H1 (cell line): ENCODE measurements at regions not wholly inside any gene's neighbourhood (a gene's known extent, or its start where the extent isn't known, plus 50 kb on each side); places are given as distances from the start of the nearest gene placed in this dataset.

Source experiments
- CTCF ChIA-PET: fragments of 300-600 bp; sonication (Branson Sonifier 250); formaldehyde crosslinking; loops from one replicate; lab custom pipeline; 2021; ENCODE audit not compliant: partially characterized antibody; lab: Charles Lee
- POLR2A ChIA-PET: fragments of 300-600 bp; sonication (Branson Sonifier 250); formaldehyde crosslinking; loops from one replicate; lab custom pipeline; 2021; ENCODE audit warnings: inconsistent platforms; ENCODE audit not compliant: partially characterized antibody; lab: Charles Lee
- DNase-seq, 2 experiments: peaks; one replicate each; pipeline versions ENCODE4 v3.0.0 to v3.0.0-alpha.2; 2010 to 2022; ENCODE audit warnings: low spot score in 2 of 2, low read depth in 1 of 2, mixed read lengths in 1 of 2
- FAIRE-seq: peaks from 2 replicates; lab custom pipeline; 2011; peaks lifted over from hg19 to GRCh38; lab: Jason Lieb, UNC
- H2AFZ ChIP-seq: 2 replicates; pipeline ENCODE4 v1.8.1; 2012; ENCODE audit warnings: low read length, inconsistent platforms
- H2AK5ac ChIP-seq: 2 replicates; pipeline ENCODE4 v1.6.1; 2013; ENCODE audit warnings: low read depth, low read length
- H2BK120ac ChIP-seq: replicated peaks from 2 replicates; pipeline ENCODE3; 2013; ENCODE audit warnings: low read depth, low read length, inconsistent platforms
- H2BK12ac ChIP-seq: 2 replicates; pipeline ENCODE4 v1.6.1; 2013; ENCODE audit warnings: low read depth, low read length
- H2BK15ac ChIP-seq: 2 replicates; pipeline ENCODE4 v1.6.1; 2013; ENCODE audit warnings: low read length
- H2BK20ac ChIP-seq: 2 replicates; pipeline ENCODE4 v1.6.1; 2013; ENCODE audit warnings: low read length
- H2BK5ac ChIP-seq: 2 replicates; pipeline ENCODE4 v1.6.1; 2013; ENCODE audit warnings: low read depth, low read length
- H3K14ac ChIP-seq: 2 replicates; pipeline ENCODE4 v1.6.1; 2013; ENCODE audit warnings: inconsistent platforms; ENCODE audit not compliant: insufficient read length
- H3K18ac ChIP-seq: 2 replicates; pipeline ENCODE4 v1.6.1; 2013; ENCODE audit warnings: low read length; ENCODE audit errors: extremely low read depth
- H3K23ac ChIP-seq: 2 replicates; pipeline ENCODE4 v1.6.1; 2013; ENCODE audit warnings: inconsistent platforms; ENCODE audit not compliant: insufficient read length
- H3K23me2 ChIP-seq: 2 replicates; pipeline ENCODE4 v1.6.1; 2013; ENCODE audit warnings: low read depth, low read length
- H3K27ac ChIP-seq: 2 replicates; pipeline ENCODE4 v1.6.1; 2011; ENCODE audit warnings: low read depth, low read length, inconsistent platforms
- H3K27me3 ChIP-seq, 4 experiments: replicated peaks in 1 of 4; 1 replicate in 1 of 4; 2 replicates in 3 of 4; pipeline versions ENCODE4 v1.6.1 to v1.8.1; 2011 to 2013; ENCODE audit warnings: low read length in 3 of 4, mild to moderate bottlenecking in 3 of 4, inconsistent platforms in 2 of 4, mixed read lengths in 2 of 4, moderate library complexity in 1 of 4; ENCODE audit not compliant: control insufficient read depth in 3 of 4, insufficient read depth in 3 of 4; ENCODE audit errors: extremely low read depth in 1 of 4
- H3K36me3 ChIP-seq, 4 experiments: 2 replicates each; pipeline versions ENCODE4 v1.6.1 to v1.8.1; 2011 to 2013; ENCODE audit warnings: mild to moderate bottlenecking in 4 of 4, low read length in 3 of 4, moderate library complexity in 2 of 4, control low read depth in 1 of 4, inconsistent platforms in 1 of 4; ENCODE audit not compliant: insufficient read depth in 4 of 4, control insufficient read depth in 2 of 4
- H3K4ac ChIP-seq: replicated peaks from 2 replicates; pipeline ENCODE3; 2013; ENCODE audit warnings: low read length, low read depth, mixed read lengths, inconsistent platforms; ENCODE audit not compliant: insufficient read length
- H3K4me1 ChIP-seq, 4 experiments: replicated peaks in 1 of 4; 1 replicate in 1 of 4; 2 replicates in 3 of 4; pipeline versions ENCODE4 v1.6.1 to v1.8.1; 2011 to 2013; ENCODE audit warnings: low read length in 3 of 4, inconsistent platforms in 2 of 4, mixed read lengths in 1 of 4; ENCODE audit not compliant: insufficient read depth in 4 of 4, control insufficient read depth in 3 of 4
- H3K4me2 ChIP-seq, 2 experiments: 2 replicates each; pipeline versions ENCODE4 v1.6.1 to v1.8.1; 2011 to 2013; ENCODE audit warnings: low read depth in 2 of 2, low read length in 2 of 2, control low read depth in 1 of 2, inconsistent platforms in 1 of 2, mild to moderate bottlenecking in 1 of 2; ENCODE audit not compliant: insufficient read depth in 1 of 2
- H3K4me3 ChIP-seq, 4 experiments: fragments of 200-600, 300-600 bp in 1 of 4; sonication (generic), shearing (Covaris generic), sonication (Bioruptor Twin) in 1 of 4; 2 replicates each; pipeline versions ENCODE4 v1.5.1 to v1.8.1; 2011 to 2016; ENCODE audit warnings: low read length in 4 of 4, low read depth in 3 of 4, control low read depth in 2 of 4, inconsistent platforms in 2 of 4, mild to moderate bottlenecking in 2 of 4, mixed read lengths in 1 of 4, moderate library complexity in 1 of 4; ENCODE audit not compliant: insufficient read depth in 2 of 4; ENCODE audit errors: extremely low read depth in 1 of 4
- H3K56ac ChIP-seq: replicated peaks from 2 replicates; pipeline ENCODE3; 2013; ENCODE audit warnings: low read depth, mild to moderate bottlenecking, mixed read lengths, low read length, inconsistent platforms; ENCODE audit not compliant: insufficient read length
- H3K79me1 ChIP-seq: 2 replicates; pipeline ENCODE4 v1.6.1; 2013; ENCODE audit warnings: low read depth, low read length, control low read depth
- H3K79me2 ChIP-seq, 2 experiments: 2 replicates each; pipeline versions ENCODE4 v1.6.1 to v1.8.1; 2012 to 2013; ENCODE audit warnings: low read length in 2 of 2, mild to moderate bottlenecking in 2 of 2, inconsistent platforms in 1 of 2; ENCODE audit not compliant: insufficient read depth in 2 of 2, control insufficient read depth in 1 of 2
- H3K9ac ChIP-seq, 4 experiments: replicated peaks in 1 of 4; 1 replicate in 1 of 4; 2 replicates in 3 of 4; pipeline versions ENCODE4 v1.6.1 to v1.8.1; 2011 to 2013; ENCODE audit warnings: low read depth in 3 of 4, low read length in 3 of 4, control low read depth in 2 of 4, mild to moderate bottlenecking in 2 of 4, moderate library complexity in 2 of 4, inconsistent platforms in 1 of 4; ENCODE audit errors: extremely low read depth in 1 of 4
- H3K9me3 ChIP-seq, 2 experiments: 2 replicates each; pipeline versions ENCODE4 v1.6.1 to v1.8.1; 2012 to 2013; ENCODE audit warnings: mild to moderate bottlenecking in 2 of 2, moderate library complexity in 2 of 2, control low read depth in 1 of 2, inconsistent platforms in 1 of 2, low read depth in 1 of 2, low read length in 1 of 2, mixed read lengths in 1 of 2; ENCODE audit not compliant: insufficient read depth in 2 of 2
- H4K20me1 ChIP-seq, 2 experiments: replicated peaks in 1 of 2; 2 replicates each; pipeline versions ENCODE3 to v1.8.1; 2011 to 2013; ENCODE audit warnings: inconsistent platforms in 2 of 2, low read length in 2 of 2, mild to moderate bottlenecking in 1 of 2; ENCODE audit not compliant: insufficient read depth in 2 of 2, control insufficient read depth in 1 of 2
- H4K5ac ChIP-seq: 2 replicates; pipeline ENCODE4 v1.6.1; 2013; ENCODE audit warnings: low read length, low read depth, mixed read lengths, inconsistent platforms; ENCODE audit not compliant: insufficient read length
- H4K8ac ChIP-seq: 2 replicates; pipeline ENCODE4 v1.8.0; 2013; ENCODE audit warnings: mild to moderate bottlenecking, moderate library complexity, low read length, inconsistent platforms; ENCODE audit not compliant: insufficient read depth; ENCODE audit errors: extremely low read depth
- H4K91ac ChIP-seq: replicated peaks from 2 replicates; pipeline ENCODE3; 2013; ENCODE audit warnings: low read length, mixed read lengths, inconsistent platforms; ENCODE audit not compliant: insufficient read length
- ASH2L ChIP-seq: fragments of 200-600, 300-600 bp; sonication (generic); IDR thresholded peaks from one replicate; pipeline ENCODE4 v1.7.1; 2017; ENCODE audit warnings: low read length
- BRCA1 ChIP-seq: IDR thresholded peaks from 2 replicates; pipeline ENCODE4 v1.6.1; 2012; ENCODE audit warnings: low read depth, low read length, improper control_type of control experiment
- CEBPB ChIP-seq: IDR thresholded peaks from 2 replicates; pipeline ENCODE4 v1.6.1; 2012; ENCODE audit warnings: low read depth, low read length
- EGR1 ChIP-seq: IDR thresholded peaks from 2 replicates; pipeline ENCODE4 v1.6.1; 2011; ENCODE audit warnings: low read depth, low read length, borderline replicate concordance
- FOSL1 ChIP-seq: IDR thresholded peaks from 2 replicates; pipeline ENCODE4 v1.6.1; 2011; ENCODE audit warnings: mild to moderate bottlenecking, low read depth, low read length, moderate library complexity; ENCODE audit not compliant: insufficient read depth
- KDM4A ChIP-seq: IDR thresholded peaks from one replicate; pipeline ENCODE4 v1.7.1; 2012; ENCODE audit warnings: low read depth, mild to moderate bottlenecking, moderate library complexity, low read length, inconsistent platforms; ENCODE audit not compliant: severe bottlenecking
- POLR2AphosphoS5 ChIP-seq: IDR thresholded peaks from 2 replicates; pipeline ENCODE4 v1.6.1; 2011; ENCODE audit warnings: low read depth, low read length
- SP1 ChIP-seq: IDR thresholded peaks from 2 replicates; pipeline ENCODE4 v1.6.1; 2011; ENCODE audit warnings: low read depth, low read length
- TAF7 ChIP-seq: optimal IDR thresholded peaks from 2 replicates; pipeline ENCODE3; 2011; ENCODE audit warnings: low read depth, mild to moderate bottlenecking, inconsistent platforms, low read length, moderate library complexity, borderline replicate concordance
- TCF12 ChIP-seq: IDR thresholded peaks from 2 replicates; pipeline ENCODE4 v1.6.1; 2011; ENCODE audit warnings: low read depth, mild to moderate bottlenecking, low read length
- YY1 ChIP-seq: IDR thresholded peaks from 2 replicates; pipeline ENCODE4 v1.6.1; 2011; ENCODE audit warnings: low read depth, mild to moderate bottlenecking, low read length
- WGBS, 2 experiments: shearing (Covaris generic) in 1 of 2; methylation state at CpG; one replicate each; pipeline versions ENCODE4 v1.1.6 to v1.1.7; 2013 to 2015; ENCODE audit warnings: low lambda C conversion rate in 2 of 2, mixed read lengths in 2 of 2, inconsistent platforms in 1 of 2, low coverage in 1 of 2, missing lambda C conversion rate in 1 of 2; ENCODE audit not compliant: insufficient replicate concordance in 2 of 2, insufficient coverage in 1 of 2, insufficient read length in 1 of 2; ENCODE audit errors: extremely low coverage in 1 of 2, missing lambda C conversion rate in 1 of 2; 5-methylcytosine and 5-hydroxymethylcytosine counted together
- TF ChIP-seq, protein P1 (sequence below): IDR thresholded peaks from 2 replicates; pipeline ENCODE4 v1.6.1; 2012; ENCODE audit warnings: low read length, inconsistent platforms
- TF ChIP-seq, protein P2 (sequence below): IDR thresholded peaks from 2 replicates; pipeline ENCODE4 v1.6.1; 2012; ENCODE audit warnings: inconsistent platforms

DNA sequence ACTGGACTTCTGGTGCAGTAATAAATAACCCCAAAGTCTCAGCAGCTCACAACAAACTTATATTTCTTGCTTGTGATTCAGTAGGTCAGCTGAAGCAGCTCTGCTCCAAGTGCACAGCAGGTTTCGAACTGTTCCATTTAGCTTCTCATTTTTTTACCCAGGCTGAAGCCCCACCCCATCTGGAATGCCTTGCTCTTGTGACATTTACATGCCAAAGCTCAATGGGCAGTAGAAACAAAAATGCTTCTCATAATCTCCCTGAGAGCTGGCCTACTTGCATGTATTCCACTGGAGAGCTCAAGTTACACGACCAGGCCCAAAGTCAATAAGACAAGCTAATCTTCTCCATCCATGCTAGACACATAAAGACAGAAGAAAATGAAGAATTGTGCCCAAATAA, 165.2 kb downstream of the HAO1 start:
- Histone ChIP-seq H3K14ac (no peak overlapping the region), H3K23ac (no peak overlapping the region), H2BK120ac (no peak overlapping the region), H4K8ac (no peak overlapping the region), H4K91ac (no peak overlapping the region), H3K56ac (no peak overlapping the region), H2BK12ac (no peak overlapping the region), H2AFZ (no peak overlapping the region), H3K4me3 (no peak overlapping the region), H4K5ac (no peak overlapping the region), H2BK5ac (no peak overlapping the region), H2BK15ac (no peak overlapping the region), H3K9ac (no peak overlapping the region), H3K27me3 (no peaks in the 10 kb centered on the region), H3K23me2 (no peaks in the 10 kb centered on the region; the same call in 1 of the 2 replicates), H3K18ac (no peak overlapping the region), H4K20me1 (no peaks in the 10 kb centered on the region), H3K27ac (no peak overlapping the region), H3K79me2 (no peaks in the 10 kb centered on the region), H3K79me1 (no peaks in the 10 kb centered on the region), H3K9me3 (peaks cover 9 to 13% of the 10 kb centered on the region in 2 experiments; a peak in 3 of 4 replicates), H3K4ac (no peak overlapping the region), H3K4me1 (no peaks in the 10 kb centered on the region; a peak in 1 of 7 replicates), H3K4me2 (no peak overlapping the region), H3K36me3 (no peaks in the 10 kb centered on the region; a peak in 2 of 8 replicates), H2BK20ac (no peak overlapping the region), H2AK5ac (no peak overlapping the region)
- no peak for FAIRE-seq
- ChIA-PET POLR2A (interaction anchor here (0.9 kb wide), 1 partner anchor 11 kb away, joined by 3 read pairs; no protein-coding TSS in a partner anchor), CTCF (interaction anchor here (0.6 kb wide), 1 partner anchor 556 kb away, joined by 3 read pairs; no protein-coding TSS in a partner anchor)
- no peak for DNase-seq
- WGBS, 2 experiments: 89% methylated on average over 2 of the region's 2 CpGs; no CpG with 5 or more reads in 1 of the 2 experiments
- TF ChIP-seq EGR1: no peak
- no peak for TF ChIP-seq SP1
- TF ChIP-seq FOSL1: no peak
- TF ChIP-seq ASH2L: no peak
- no peak for TF ChIP-seq POLR2AphosphoS5
- TF ChIP-seq KDM4A: no peak
- no peak for TF ChIP-seq BRCA1
- TF ChIP-seq, protein P1, sequence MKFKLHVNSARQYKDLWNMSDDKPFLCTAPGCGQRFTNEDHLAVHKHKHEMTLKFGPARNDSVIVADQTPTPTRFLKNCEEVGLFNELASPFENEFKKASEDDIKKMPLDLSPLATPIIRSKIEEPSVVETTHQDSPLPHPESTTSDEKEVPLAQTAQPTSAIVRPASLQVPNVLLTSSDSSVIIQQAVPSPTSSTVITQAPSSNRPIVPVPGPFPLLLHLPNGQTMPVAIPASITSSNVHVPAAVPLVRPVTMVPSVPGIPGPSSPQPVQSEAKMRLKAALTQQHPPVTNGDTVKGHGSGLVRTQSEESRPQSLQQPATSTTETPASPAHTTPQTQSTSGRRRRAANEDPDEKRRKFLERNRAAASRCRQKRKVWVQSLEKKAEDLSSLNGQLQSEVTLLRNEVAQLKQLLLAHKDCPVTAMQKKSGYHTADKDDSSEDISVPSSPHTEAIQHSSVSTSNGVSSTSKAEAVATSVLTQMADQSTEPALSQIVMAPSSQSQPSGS: no peak
- TF ChIP-seq CEBPB: no peak
- no peak for TF ChIP-seq TAF7
- TF ChIP-seq TCF12: no peak
- TF ChIP-seq YY1: no peak
- TF ChIP-seq, protein P2, sequence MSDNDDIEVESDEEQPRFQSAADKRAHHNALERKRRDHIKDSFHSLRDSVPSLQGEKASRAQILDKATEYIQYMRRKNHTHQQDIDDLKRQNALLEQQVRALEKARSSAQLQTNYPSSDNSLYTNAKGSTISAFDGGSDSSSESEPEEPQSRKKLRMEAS: no peak
